SK-N-SH (cell line): ENCODE measurements at regions not wholly inside any gene's neighbourhood (a gene's known extent, or its start where the extent isn't known, plus 50 kb on each side); places are given as distances from the start of the nearest gene placed in this dataset.

ENCODE experiments used
- CTCF ChIA-PET: fragments of 300-600, 350-600 bp; formaldehyde crosslinking; extraction: SDS; loops from one replicate; lab custom pipeline; 2021; lab: Yijun Ruan, JAX
- POLR2A ChIA-PET: fragments of 350-600 bp; sonication (Branson Sonifier 250); formaldehyde crosslinking; extraction: SDS; loops from one replicate; lab custom pipeline; 2020; ENCODE audit warnings: antibody characterized with exemption, inconsistent platforms; lab: Yijun Ruan, JAX
- DNase-seq: peaks from one replicate; pipeline ENCODE4 v3.0.0; 2012
- H2AFZ ChIP-seq: fragments of 200-600 bp; sonication (generic); 2 replicates; pipeline ENCODE4 v1.8.1; 2016; ENCODE audit warnings: antibody characterized with exemption, mild to moderate bottlenecking, low read depth
- H3F3A ChIP-seq: fragments of 200-600 bp; sonication (generic); replicated peaks from 2 replicates; pipeline ENCODE3; 2016; ENCODE audit warnings: antibody characterized with exemption, mild to moderate bottlenecking; ENCODE audit not compliant: insufficient read depth
- H3K27ac ChIP-seq, 2 experiments: fragments of 200-500 bp in 1 of 2; fragments of 200-600 bp in 1 of 2; sonication (Bioruptor generic) in 1 of 2; sonication (generic), shearing (Covaris generic) in 1 of 2; 2 replicates each; pipeline versions ENCODE4 v1.5.1 to v1.6.1; 2014 to 2016; ENCODE audit warnings: low read depth in 2 of 2, inconsistent platforms in 1 of 2, low read length in 1 of 2, mild to moderate bottlenecking in 1 of 2, mixed read lengths in 1 of 2
- H3K27me3 ChIP-seq: fragments of 200-600 bp; sonication (generic), shearing (Covaris generic); 2 replicates; pipeline ENCODE4 v1.6.1; 2016; ENCODE audit warnings: mixed run types; ENCODE audit not compliant: insufficient read depth
- H3K36me3 ChIP-seq, 2 experiments: fragments of 200-500 bp in 1 of 2; fragments of 200-600 bp in 1 of 2; sonication (Bioruptor generic) in 1 of 2; sonication (generic) in 1 of 2; replicated peaks in 1 of 2; 2 replicates each; pipeline versions ENCODE3 to v1.5.1; 2014 to 2016; ENCODE audit warnings: low read length in 1 of 2, mild to moderate bottlenecking in 1 of 2; ENCODE audit not compliant: insufficient read depth in 2 of 2, control insufficient read depth in 1 of 2
- H3K4me1 ChIP-seq, 2 experiments: fragments of 200-500 bp in 1 of 2; fragments of 200-600 bp in 1 of 2; sonication (Bioruptor generic) in 1 of 2; sonication (generic), shearing (Covaris generic) in 1 of 2; 2 replicates each; pipeline versions ENCODE4 v1.5.1 to v1.6.1; 2014 to 2016; ENCODE audit warnings: low read depth in 1 of 2, low read length in 1 of 2, mixed run types in 1 of 2; ENCODE audit not compliant: insufficient read depth in 2 of 2, control insufficient read depth in 1 of 2
- H3K4me2 ChIP-seq: fragments of 200-600 bp; sonication (generic), shearing (Covaris generic); 2 replicates; pipeline ENCODE4 v1.6.1; 2017; ENCODE audit warnings: mixed run types
- H3K4me3 ChIP-seq, 2 experiments: fragments of 200-500 bp in 1 of 2; fragments of 200-600 bp in 1 of 2; sonication (Bioruptor generic) in 1 of 2; sonication (generic), shearing (Covaris generic) in 1 of 2; 2 replicates each; pipeline versions ENCODE4 v1.5.1 to v1.8.1; 2014 to 2016; ENCODE audit warnings: low read depth in 2 of 2, inconsistent platforms in 1 of 2, low read length in 1 of 2, mild to moderate bottlenecking in 1 of 2, mixed read lengths in 1 of 2, moderate library complexity in 1 of 2
- H3K79me2 ChIP-seq: fragments of 200-600 bp; sonication (generic); 2 replicates; pipeline ENCODE4 v1.8.1; 2017; ENCODE audit warnings: mild to moderate bottlenecking; ENCODE audit not compliant: insufficient read depth
- H3K9ac ChIP-seq: fragments of 200-600 bp; sonication (generic); 2 replicates; pipeline ENCODE4 v1.6.1; 2017; ENCODE audit warnings: mixed run types
- H3K9me2 ChIP-seq: fragments of 200-600 bp; sonication (generic); 2 replicates; pipeline ENCODE4 v1.6.1; 2017; ENCODE audit warnings: mixed run types
- H3K9me3 ChIP-seq: fragments of 200-600 bp; sonication (generic); 2 replicates; pipeline ENCODE4 v1.6.1; 2017; ENCODE audit warnings: mixed run types, mild to moderate bottlenecking, moderate library complexity
- H4K20me1 ChIP-seq: fragments of 200-600 bp; sonication (generic); 2 replicates; pipeline ENCODE4 v1.6.1; 2017; ENCODE audit warnings: mild to moderate bottlenecking, mixed run types; ENCODE audit not compliant: insufficient read depth
- CHD2 ChIP-seq: fragments of 150-350 bp; IDR thresholded peaks from 2 replicates; pipeline ENCODE4 v1.6.1; 2018; ENCODE audit warnings: low read length; ENCODE audit not compliant: partially characterized antibody
- CTCF ChIP-seq: fragments of 200-600 bp; sonication (generic); IDR thresholded peaks from 2 replicates; pipeline ENCODE4 v1.6.1; 2017; ENCODE audit warnings: antibody characterized with exemption, mild to moderate bottlenecking, moderate library complexity
- ELF1 ChIP-seq: IDR thresholded peaks from 2 replicates; pipeline ENCODE4 v1.4.0; 2012
- EP300 ChIP-seq, 2 experiments: IDR thresholded peaks; 2 replicates each; pipeline versions ENCODE4 v1.4.0 to v1.6.1; 2012; ENCODE audit warnings: borderline replicate concordance in 1 of 2, low read depth in 1 of 2, low read length in 1 of 2
- FOSL2 ChIP-seq: IDR thresholded peaks from 2 replicates; pipeline ENCODE4 v1.4.0; 2012; ENCODE audit warnings: low read depth, mild to moderate bottlenecking, moderate library complexity, borderline replicate concordance
- FOXJ3 ChIP-seq: sonication (generic); formaldehyde crosslinking; IDR thresholded peaks from 2 replicates; pipeline ENCODE4 v1.5.1; 2020; ENCODE audit warnings: mild to moderate bottlenecking, missing genetic modification reagents
- FOXM1 ChIP-seq: IDR thresholded peaks from 2 replicates; pipeline ENCODE4 v1.4.0; 2012; ENCODE audit warnings: low read depth, mild to moderate bottlenecking
- GATA2 ChIP-seq: sonication (generic); formaldehyde crosslinking; IDR thresholded peaks from 2 replicates; pipeline ENCODE4 v1.5.0; 2020; ENCODE audit warnings: mild to moderate bottlenecking, missing genetic modification reagents
- IRF3 ChIP-seq: fragments of 150-350 bp; IDR thresholded peaks from 2 replicates; pipeline ENCODE4 v1.6.1; 2016; ENCODE audit warnings: mild to moderate bottlenecking, low read depth, low read length
- MAX ChIP-seq: IDR thresholded peaks from 2 replicates; pipeline ENCODE4 v1.4.0; 2012; ENCODE audit warnings: low read depth
- MEF2A ChIP-seq: IDR thresholded peaks from 2 replicates; pipeline ENCODE4 v1.4.0; 2012; ENCODE audit warnings: low read depth, borderline replicate concordance
- RCOR1 ChIP-seq: fragments of 150-350 bp; IDR thresholded peaks from 2 replicates; pipeline ENCODE4 v1.6.1; 2017; ENCODE audit warnings: antibody characterized with exemption, low read length
- REST ChIP-seq: IDR thresholded peaks from 2 replicates; pipeline ENCODE4 v1.6.1; 2012; ENCODE audit warnings: mild to moderate bottlenecking, low read depth, low read length, moderate library complexity
- RFX5 ChIP-seq: IDR thresholded peaks from 2 replicates; pipeline ENCODE4 v1.6.1; 2012; ENCODE audit warnings: mild to moderate bottlenecking, improper control_type of control experiment, low read length
- RXRA ChIP-seq: IDR thresholded peaks from 2 replicates; pipeline ENCODE4 v1.4.0; 2012; ENCODE audit warnings: low read depth, mild to moderate bottlenecking, borderline replicate concordance
- TAF1 ChIP-seq: IDR thresholded peaks from 2 replicates; pipeline ENCODE4 v1.6.1; 2012; ENCODE audit warnings: low read depth, mild to moderate bottlenecking, low read length, moderate library complexity, borderline replicate concordance
- TCF12 ChIP-seq: IDR thresholded peaks from 2 replicates; pipeline ENCODE4 v1.4.0; 2012
- TEAD4 ChIP-seq: IDR thresholded peaks from 2 replicates; pipeline ENCODE4 v1.4.0; 2012; ENCODE audit warnings: mild to moderate bottlenecking, borderline replicate concordance; ENCODE audit not compliant: insufficient read depth
- YY1 ChIP-seq: IDR thresholded peaks from 2 replicates; pipeline ENCODE4 v1.4.0; 2012; ENCODE audit warnings: low read depth, mild to moderate bottlenecking
- WGBS: methylation state at CpG from one replicate; pipeline ENCODE4 v1.1.6; 2017; ENCODE audit warnings: low lambda C conversion rate; 5-methylcytosine and 5-hydroxymethylcytosine counted together
- TF ChIP-seq, protein P1 (sequence below): IDR thresholded peaks from 2 replicates; pipeline ENCODE4; 2012

- TF ChIP-seq REST = no peak
- TF ChIP-seq GATA2 (CRISPR knock-in tag) = no peak
- TF ChIP-seq CHD2 = no peak
- no peak for TF ChIP-seq MEF2A
- no peak for TF ChIP-seq TAF1
- TF ChIP-seq RCOR1 = no peak
- no peak for TF ChIP-seq RXRA
- no peak for TF ChIP-seq FOXM1
- no peak for TF ChIP-seq TCF12
- no peak for TF ChIP-seq FOXJ3 (CRISPR knock-in tag)
- TF ChIP-seq TEAD4 = no peak
Measured at GRCh38 chr10:21242915-21243314, 282.6 kb downstream of the SKIDA1 start (continued).

DNA sequence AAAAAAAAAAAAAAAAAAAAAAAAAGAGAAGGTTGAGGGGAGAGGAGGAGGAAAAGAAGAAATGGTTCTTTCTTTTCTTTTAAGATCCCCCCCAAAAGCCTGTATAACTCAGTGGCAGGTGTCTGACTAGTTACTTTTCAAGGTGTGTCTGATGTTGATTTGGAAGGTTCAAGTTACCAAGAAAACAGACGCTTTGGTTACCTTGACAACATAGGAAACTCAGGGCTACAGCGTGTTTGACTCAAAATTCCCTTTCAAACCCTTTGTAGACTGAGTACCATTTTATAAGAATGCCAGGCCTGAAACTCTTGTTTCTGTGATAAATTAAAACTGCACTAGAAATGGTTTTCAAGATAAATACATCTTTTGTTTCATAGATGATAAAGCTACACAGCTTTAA lies 286.8 kb downstream of the SKIDA1 start:
- 64% methylated on average over 2 of the region's 2 CpGs for WGBS
- Histone ChIP-seq H3K9me3 (no peaks in the 10 kb centered on the region), H3K27ac (no peak overlapping the region), H3F3A (no peaks in the 10 kb centered on the region), H3K9ac (no peak overlapping the region), H4K20me1 (no peaks in the 10 kb centered on the region), H2AFZ (no peak overlapping the region), H3K79me2 (no peaks in the 10 kb centered on the region), H3K4me2 (no peak overlapping the region), H3K27me3 (no peaks in the 10 kb centered on the region), H3K4me3 (no peak overlapping the region), H3K36me3 (no peaks in the 10 kb centered on the region), H3K4me1 (no peaks in the 10 kb centered on the region), H3K9me2 (no peaks in the 10 kb centered on the region)
- ChIA-PET POLR2A (no interaction called here), CTCF (no interaction called here)
- TF ChIP-seq FOSL2 (no peak), RFX5 (no peak), YY1 (no peak), IRF3 (no peak), EP300 (IDR thresholded peaks at IDR 0.05; ENCODE audit: borderline replicate concordance in 1 of 2, low read depth in 1 of 2, low read length in 1 of 2) (no peak), TAF1 (no peak), MEF2A (no peak), CTCF (no peak), REST (no peak), CHD2 (no peak), MAX (no peak), ELF1 (no peak)
- TF ChIP-seq, protein P1, sequence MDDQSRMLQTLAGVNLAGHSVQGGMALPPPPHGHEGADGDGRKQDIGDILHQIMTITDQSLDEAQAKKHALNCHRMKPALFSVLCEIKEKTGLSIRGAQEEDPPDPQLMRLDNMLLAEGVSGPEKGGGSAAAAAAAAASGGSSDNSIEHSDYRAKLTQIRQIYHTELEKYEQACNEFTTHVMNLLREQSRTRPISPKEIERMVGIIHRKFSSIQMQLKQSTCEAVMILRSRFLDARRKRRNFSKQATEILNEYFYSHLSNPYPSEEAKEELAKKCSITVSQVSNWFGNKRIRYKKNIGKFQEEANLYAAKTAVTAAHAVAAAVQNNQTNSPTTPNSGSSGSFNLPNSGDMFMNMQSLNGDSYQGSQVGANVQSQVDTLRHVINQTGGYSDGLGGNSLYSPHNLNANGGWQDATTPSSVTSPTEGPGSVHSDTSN = no peak
- DNase-seq = no peak
